HG03097 (cell line): ENCODE measurements at regions not wholly inside any gene's neighbourhood (a gene's known extent, or its start where the extent isn't known, plus 50 kb on each side); places are given as distances from the start of the nearest gene placed in this dataset.

Source experiments
- ATAC-seq: cut with Tn5 transposase; IDR thresholded peaks from one replicate; pipeline ENCODE4 v1.9.1; 2021; ENCODE audit not compliant: unreplicated experiment, low FRiP score

- no peak for ATAC-seq
Observed at GRCh38 chr14:35989736-35990135, 163.6 kb downstream of the BRMS1L start.

GRCh38 chr14:35988972-35989690 lies 163.0 kb downstream of the BRMS1L start:
- ATAC-seq, result no peak

- no peak for ATAC-seq
Observed at GRCh38 chr14:35988550-35988949, 162.4 kb downstream of the BRMS1L start.

- ATAC-seq, result no peak
Observed at GRCh38 chr14:35987731-35988130, 161.6 kb downstream of the BRMS1L start.

GRCh38 chr14:35986219-35986573 lies 160.1 kb downstream of the BRMS1L start:
- no peak for ATAC-seq

GRCh38 chr14:35985474-35986218 lies 159.5 kb downstream of the BRMS1L start:
- ATAC-seq, result no peak

- no peak for ATAC-seq
Observed at GRCh38 chr14:35979531-35979930, 153.4 kb downstream of the BRMS1L start.

GRCh38 chr14:35978561-35978960 lies 152.4 kb downstream of the BRMS1L start:
- ATAC-seq, result no peak

- ATAC-seq, result no peak
Observed at GRCh38 chr14:35975814-35976213, 149.7 kb downstream of the BRMS1L start.

- ATAC-seq, result no peak
Observed at GRCh38 chr14:35973770-35974169, 147.6 kb downstream of the BRMS1L start.

GRCh38 chr14:35971965-35972630 lies 146.0 kb downstream of the BRMS1L start:
- no peak for ATAC-seq

- ATAC-seq, result no peak
Observed at GRCh38 chr14:35969310-35969709, 143.2 kb downstream of the BRMS1L start.

GRCh38 chr14:35965400-35965799 lies 139.3 kb downstream of the BRMS1L start:
- no peak for ATAC-seq

GRCh38 chr14:35964697-35965286 lies 138.7 kb downstream of the BRMS1L start:
- ATAC-seq, result no peak

- no peak for ATAC-seq
Observed at GRCh38 chr14:35963209-35963608, 137.1 kb downstream of the BRMS1L start.

- no peak for ATAC-seq
Observed at GRCh38 chr14:35961697-35962274, 135.6 kb downstream of the BRMS1L start.

- ATAC-seq, result no peak
Observed at GRCh38 chr14:35959835-35960234, 133.7 kb downstream of the BRMS1L start.

GRCh38 chr14:35958499-35958898 lies 132.4 kb downstream of the BRMS1L start:
- ATAC-seq, result no peak

- no peak for ATAC-seq
Observed at GRCh38 chr14:35956376-35957085, 130.4 kb downstream of the BRMS1L start.

- ATAC-seq, result no peak
Observed at GRCh38 chr14:35952584-35952983, 126.4 kb downstream of the BRMS1L start.
